OCI-LY1 (cell line): ENCODE measurements at regions not wholly inside any gene's neighbourhood (a gene's known extent, or its start where the extent isn't known, plus 50 kb on each side); places are given as distances from the start of the nearest gene placed in this dataset.

ENCODE experiments used
- H2AFZ ChIP-seq: fragments of 200-600 bp; sonication (generic), shearing (Covaris generic); 2 replicates; pipeline ENCODE4 v1.6.0; 2014; ENCODE audit warnings: antibody characterized with exemption, mild to moderate bottlenecking, low read length
- H3F3A ChIP-seq: fragments of 200-600 bp; sonication (generic), shearing (Covaris generic); 2 replicates; pipeline ENCODE4 v1.6.0; 2014; ENCODE audit warnings: mild to moderate bottlenecking, antibody characterized with exemption, low read length, moderate library complexity; ENCODE audit not compliant: insufficient read depth
- H3K27ac ChIP-seq: fragments of 200-600 bp; sonication (generic); 2 replicates; pipeline ENCODE4 v1.5.1; 2014; ENCODE audit warnings: low read length, mixed run types, mild to moderate bottlenecking, low read depth; ENCODE audit not compliant: poor library complexity, severe bottlenecking
- H3K27me3 ChIP-seq: fragments of 200-600 bp; sonication (generic); 2 replicates; pipeline ENCODE4 v1.6.0; 2014; ENCODE audit warnings: antibody characterized with exemption, mild to moderate bottlenecking, low read length, moderate library complexity; ENCODE audit not compliant: insufficient read depth
- H3K36me3 ChIP-seq: fragments of 200-600 bp; sonication (generic); 2 replicates; pipeline ENCODE4 v1.6.1; 2014; ENCODE audit warnings: mild to moderate bottlenecking, antibody characterized with exemption, low read length, moderate library complexity, mixed read lengths; ENCODE audit not compliant: insufficient read depth
- H3K4me1 ChIP-seq: fragments of 200-600 bp; sonication (generic); 2 replicates; pipeline ENCODE4 v1.5.1; 2014; ENCODE audit warnings: mild to moderate bottlenecking, low read length, moderate library complexity; ENCODE audit not compliant: insufficient read depth, severe bottlenecking
- H3K4me2 ChIP-seq: fragments of 200-600 bp; sonication (generic), shearing (Covaris generic); 2 replicates; pipeline ENCODE4 v1.6.1; 2014; ENCODE audit warnings: low read length
- H3K4me3 ChIP-seq: fragments of 200-600 bp; sonication (generic); 2 replicates; pipeline ENCODE4 v1.5.1; 2014; ENCODE audit warnings: low read length, low read depth, mild to moderate bottlenecking, mixed read lengths; ENCODE audit not compliant: poor library complexity, severe bottlenecking
- H3K79me2 ChIP-seq: fragments of 200-600 bp; shearing (Covaris generic); 2 replicates; pipeline ENCODE4 v1.6.1; 2016; ENCODE audit warnings: mixed run types, low read length, mixed read lengths; ENCODE audit not compliant: insufficient read depth
- H3K9ac ChIP-seq: fragments of 200-600 bp; sonication (generic), shearing (Covaris generic); 2 replicates; pipeline ENCODE4 v1.6.1; 2014; ENCODE audit warnings: mild to moderate bottlenecking, low read length, mixed read lengths
- H3K9me2 ChIP-seq: fragments of 200-600 bp; sonication (generic), shearing (Covaris generic); 2 replicates; pipeline ENCODE4 v1.6.1; 2014; ENCODE audit warnings: low read depth, mild to moderate bottlenecking, low read length, mixed read lengths
- H3K9me3 ChIP-seq: fragments of 200-600 bp; shearing (Covaris generic); 2 replicates; pipeline ENCODE4 v1.6.1; 2014; ENCODE audit warnings: low read length, mixed read lengths
- H4K20me1 ChIP-seq: fragments of 200-600 bp; sonication (generic), shearing (Covaris generic); 2 replicates; pipeline ENCODE4 v1.6.0; 2016; ENCODE audit warnings: mild to moderate bottlenecking, low read length; ENCODE audit not compliant: insufficient read depth
- EZH2 ChIP-seq: fragments of 200-600 bp; sonication (generic), shearing (Covaris generic); IDR thresholded peaks from 2 replicates; pipeline ENCODE4 v1.8.0; 2017; ENCODE audit warnings: borderline replicate concordance, mixed run types, mild to moderate bottlenecking, antibody characterized with exemption, low read length, moderate library complexity, mixed read lengths
- TF ChIP-seq, protein P1 (sequence below): fragments of 200-600 bp; sonication (generic), shearing (Covaris generic); IDR thresholded peaks from 2 replicates; pipeline ENCODE4 v1.5.1; 2017; ENCODE audit warnings: mild to moderate bottlenecking, antibody characterized with exemption, low read length, moderate library complexity, mixed read lengths

- H3K36me3 ChIP-seq, result no peaks in the 10 kb centered on the region
- no peaks in the 10 kb centered on the region for H4K20me1 ChIP-seq
- no peaks in the 10 kb centered on the region for H3K4me1 ChIP-seq
- H3K79me2 ChIP-seq, result no peaks in the 10 kb centered on the region
- no peak for TF ChIP-seq EZH2
- TF ChIP-seq, protein P1, sequence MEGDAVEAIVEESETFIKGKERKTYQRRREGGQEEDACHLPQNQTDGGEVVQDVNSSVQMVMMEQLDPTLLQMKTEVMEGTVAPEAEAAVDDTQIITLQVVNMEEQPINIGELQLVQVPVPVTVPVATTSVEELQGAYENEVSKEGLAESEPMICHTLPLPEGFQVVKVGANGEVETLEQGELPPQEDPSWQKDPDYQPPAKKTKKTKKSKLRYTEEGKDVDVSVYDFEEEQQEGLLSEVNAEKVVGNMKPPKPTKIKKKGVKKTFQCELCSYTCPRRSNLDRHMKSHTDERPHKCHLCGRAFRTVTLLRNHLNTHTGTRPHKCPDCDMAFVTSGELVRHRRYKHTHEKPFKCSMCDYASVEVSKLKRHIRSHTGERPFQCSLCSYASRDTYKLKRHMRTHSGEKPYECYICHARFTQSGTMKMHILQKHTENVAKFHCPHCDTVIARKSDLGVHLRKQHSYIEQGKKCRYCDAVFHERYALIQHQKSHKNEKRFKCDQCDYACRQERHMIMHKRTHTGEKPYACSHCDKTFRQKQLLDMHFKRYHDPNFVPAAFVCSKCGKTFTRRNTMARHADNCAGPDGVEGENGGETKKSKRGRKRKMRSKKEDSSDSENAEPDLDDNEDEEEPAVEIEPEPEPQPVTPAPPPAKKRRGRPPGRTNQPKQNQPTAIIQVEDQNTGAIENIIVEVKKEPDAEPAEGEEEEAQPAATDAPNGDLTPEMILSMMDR, result no peak
- H3K9ac ChIP-seq, result no peak overlapping the region
- no peak overlapping the region for H3K4me3 ChIP-seq
- no peaks in the 10 kb centered on the region for H3K27me3 ChIP-seq
- no peak overlapping the region for H3K4me2 ChIP-seq
- no peak overlapping the region for H2AFZ ChIP-seq
- H3K9me2 ChIP-seq, result no peaks in the 10 kb centered on the region
- H3K27ac ChIP-seq, result no peak overlapping the region
- H3F3A ChIP-seq, result no peaks in the 10 kb centered on the region
- H3K9me3 ChIP-seq, result no peaks in the 10 kb centered on the region
These were observed 295.0 kb downstream of the CENPC start for GRCh38 chr4:67250131-67250896.

- Histone ChIP-seq H3K27ac (no peak overlapping the region), H3K79me2 (no peaks in the 10 kb centered on the region), H3F3A (no peaks in the 10 kb centered on the region), H3K4me3 (no peak overlapping the region), H3K27me3 (no peaks in the 10 kb centered on the region), H2AFZ (no peak overlapping the region), H3K9ac (no peak overlapping the region), H3K9me3 (no peaks in the 10 kb centered on the region), H4K20me1 (no peaks in the 10 kb centered on the region), H3K4me2 (no peak overlapping the region), H3K36me3 (no peaks in the 10 kb centered on the region), H3K9me2 (no peaks in the 10 kb centered on the region), H3K4me1 (no peaks in the 10 kb centered on the region)
- TF ChIP-seq EZH2, result no peak
- TF ChIP-seq, protein P1, result no peak
These were observed 308.5 kb downstream of the CENPC start for GRCh38 chr4:67236788-67237187.

DNA sequence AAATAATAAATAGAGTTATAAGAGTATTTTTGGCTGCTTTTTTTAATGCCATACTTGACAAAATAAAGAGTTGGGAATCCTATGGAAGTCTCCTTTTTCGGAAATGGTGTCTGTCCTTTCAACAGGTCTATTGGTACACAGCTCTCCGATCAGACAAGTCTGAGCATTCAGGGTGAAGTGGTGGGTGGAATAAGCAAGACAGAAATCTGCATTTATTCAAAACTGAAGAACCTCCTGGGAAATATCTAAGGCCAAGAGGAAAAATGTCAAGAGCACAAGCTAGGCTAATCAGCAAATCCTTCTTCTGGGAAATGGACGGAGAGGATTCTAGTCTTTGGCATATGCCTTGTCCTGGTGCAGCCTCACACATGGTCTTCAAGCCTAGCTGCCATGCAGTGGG, 309.0 kb downstream of the CENPC start:
- Histone ChIP-seq H3K9me2 (no peaks in the 10 kb centered on the region), H3K27ac (no peak overlapping the region), H3F3A (no peaks in the 10 kb centered on the region), H3K36me3 (no peaks in the 10 kb centered on the region), H4K20me1 (no peaks in the 10 kb centered on the region), H3K9me3 (no peaks in the 10 kb centered on the region), H3K79me2 (no peaks in the 10 kb centered on the region), H3K4me2 (no peak overlapping the region), H3K9ac (no peak overlapping the region), H3K27me3 (no peaks in the 10 kb centered on the region), H3K4me3 (no peak overlapping the region), H2AFZ (no peak overlapping the region), H3K4me1 (no peaks in the 10 kb centered on the region)
- TF ChIP-seq, protein P1, result no peak
- TF ChIP-seq EZH2, result no peak
